Smooth muscle cell of the brain vasculature (primary cell): ENCODE measurements at regions not wholly inside any gene's neighbourhood (a gene's known extent, or its start where the extent isn't known, plus 50 kb on each side); places are given as distances from the start of the nearest gene placed in this dataset.
"Not testable (repeated sequence)": the region's sequence is repeated elsewhere in the genome, so short reads cannot be mapped to it uniquely, and the experiment has no call there.

Source experiments
- DNase-seq: peaks from one replicate; pipeline ENCODE4 v3.0.0-alpha.2; 2012; ENCODE audit warnings: low read depth, low spot score

- no peak for DNase-seq
These were observed 3031.0 kb upstream of the TEKT4 start for GRCh38 chr2:91839904-91840868.

GRCh38 chr2:91842264-91842663 lies 3029.0 kb upstream of the TEKT4 start:
- DNase-seq = not testable (repeated sequence)

GRCh38 chr2:91842913-91843312 lies 3028.3 kb upstream of the TEKT4 start:
- DNase-seq = not testable (repeated sequence)

- not testable (repeated sequence) for DNase-seq
These were observed 3027.3 kb upstream of the TEKT4 start for GRCh38 chr2:91843723-91844450.

GRCh38 chr2:91844451-91844825 lies 3026.8 kb upstream of the TEKT4 start:
- not testable (repeated sequence) for DNase-seq

- DNase-seq = not testable (repeated sequence)
These were observed 3024.8 kb upstream of the TEKT4 start for GRCh38 chr2:91846388-91846787.

GRCh38 chr2:91851689-91852420 lies 3019.4 kb upstream of the TEKT4 start:
- DNase-seq = not testable (repeated sequence)

- not testable (repeated sequence) for DNase-seq
These were observed 3014.3 kb upstream of the TEKT4 start for GRCh38 chr2:91856971-91857370.

- DNase-seq = not testable (repeated sequence)
These were observed 3013.5 kb upstream of the TEKT4 start for GRCh38 chr2:91857711-91858110.

- DNase-seq = not testable (repeated sequence)
These were observed 2999.5 kb upstream of the TEKT4 start for GRCh38 chr2:91871716-91872115.

- DNase-seq = not testable (repeated sequence)
These were observed 2997.8 kb upstream of the TEKT4 start for GRCh38 chr2:91873416-91873815.

- DNase-seq = not testable (repeated sequence)
These were observed 2993.5 kb upstream of the TEKT4 start for GRCh38 chr2:91877658-91878210.

- not testable (repeated sequence) for DNase-seq
These were observed 2976.1 kb upstream of the TEKT4 start for GRCh38 chr2:91895091-91895490.

GRCh38 chr2:91917602-91918001 lies 2953.6 kb upstream of the TEKT4 start:
- DNase-seq = not testable (repeated sequence)
